ENCODE measurements at regions not wholly inside any gene's neighbourhood (a gene's known extent, or its start where the extent isn't known, plus 50 kb on each side); places are given as distances from the start of the nearest gene placed in this dataset.

GRCh38 chr2:59961746-59962145 lies 591.7 kb downstream of the BCL11A start (continued):
- no peak for TF ChIP-seq RELB (IDR thresholded peaks at IDR 0.05; ENCODE audit: low read depth)
- no peak for TF ChIP-seq E2F4 (IDR thresholded peaks at IDR 0.05; ENCODE audit: low read depth, low read length)
- TF ChIP-seq KDM1A (IDR thresholded peaks at IDR 0.05; ENCODE audit: borderline replicate concordance): no peak
- TF ChIP-seq IRF3 (IDR thresholded peaks at IDR 0.05): no peak
- TF ChIP-seq SMAD1 (IDR thresholded peaks at IDR 0.05; ENCODE audit: low read depth, partially characterized antibody): no peak
- TF ChIP-seq SMARCA5 (IDR thresholded peaks at IDR 0.05): no peak
- TF ChIP-seq YBX1 (IDR thresholded peaks at IDR 0.05): no peak
- no peak for TF ChIP-seq ESRRA (IDR thresholded peaks at IDR 0.05; ENCODE audit: low read length)
- TF ChIP-seq SPI1 (IDR thresholded peaks at IDR 0.05; ENCODE audit: borderline replicate concordance, insufficient read depth, low read depth, low read length): no peak

- H4K20me1 ChIP-seq (ENCODE audit: control insufficient read depth, insufficient read depth): no peaks in the 10 kb centered on the region
- no peaks in the 10 kb centered on the region for H3K4me1 ChIP-seq (ENCODE audit: control insufficient read depth, insufficient read depth, low read length)
- no peak overlapping the region for H3K9ac ChIP-seq (ENCODE audit: control insufficient read depth, insufficient read depth, low read length)
- no peak for FAIRE-seq
- no peaks in the 10 kb centered on the region for H3K36me3 ChIP-seq (ENCODE audit: control insufficient read depth in 2 of 2, insufficient read depth in 2 of 2, low read length in 1 of 2)
- no peak overlapping the region for H3K4me3 ChIP-seq
- in situ Hi-C loops (cut with MboI): no loop called here
- no TSS peak for BruUV-seq (replicated peaks)
- 56% methylated on average over 3 of the region's 3 CpGs for WGBS (ENCODE audit: insufficient coverage, insufficient replicate concordance, low lambda C conversion rate, missing lambda C conversion rate)
- H2AFZ ChIP-seq (ENCODE audit: control insufficient read depth, low read depth, low read length): no peak overlapping the region
- no peak overlapping the region for H3K4me2 ChIP-seq (ENCODE audit: control insufficient read depth, insufficient read depth)
- no peaks in the 10 kb centered on the region; a peak in 1 of 4 replicates for H3K27me3 ChIP-seq (replicated peaks in 1 of 2; ENCODE audit: control insufficient read depth in 2 of 2, insufficient read depth in 2 of 2, low read length in 1 of 2)
- ATAC-seq: no peak
- H3K79me2 ChIP-seq (ENCODE audit: control insufficient read depth, insufficient read depth, low read length): no peaks in the 10 kb centered on the region
- SMC1A ChIA-PET (ENCODE audit: uncharacterized antibody, unreplicated experiment): no interaction called here
- CTCF ChIA-PET: no interaction called here
- RAD21 ChIA-PET (ENCODE audit: unreplicated experiment): no interaction called here
- H3K27ac ChIP-seq (ENCODE audit: control insufficient read depth, insufficient read depth): no peak overlapping the region
- POLR2A ChIA-PET: no interaction called here
- no peak for DNase-seq (ENCODE audit: low read depth, low spot score)
- no peaks in the 10 kb centered on the region for H3K9me3 ChIP-seq (replicated peaks; ENCODE audit: control insufficient read depth, insufficient read depth, low read length)
- intact Hi-C loops (cut with micrococcal nuclease; ENCODE audit: unreplicated experiment): no loop called here
- TF ChIP-seq CBX3 (IDR thresholded peaks at IDR 0.05; ENCODE audit: borderline replicate concordance, low read depth) (no peak), ATF7 (IDR thresholded peaks at IDR 0.05; ENCODE audit: low read depth) (no peak), CEBPZ (IDR thresholded peaks at IDR 0.05; ENCODE audit: low read depth, low read length) (no peak), ZBED1 (IDR thresholded peaks at IDR 0.05; ENCODE audit: borderline replicate concordance) (no peak), CHD4 (IDR thresholded peaks at IDR 0.05) (no peak), POLR2A (IDR thresholded peaks at IDR 0.05; ENCODE audit: low read depth, low read length) (no peak)
These were observed 593.5 kb downstream of the BCL11A start for GRCh38 chr2:59959944-59960343.

All from GM12878 (cell line).